ENCODE measurements at regions not wholly inside any gene's neighbourhood (a gene's known extent, or its start where the extent isn't known, plus 50 kb on each side); places are given as distances from the start of the nearest gene placed in this dataset.
A peak's percentile ranks its signal among the peaks of the same experiment; 100 is the strongest.
"Not testable (repeated sequence)": the region's sequence is repeated elsewhere in the genome, so short reads cannot be mapped to it uniquely, and the experiment has no call there.

DNA sequence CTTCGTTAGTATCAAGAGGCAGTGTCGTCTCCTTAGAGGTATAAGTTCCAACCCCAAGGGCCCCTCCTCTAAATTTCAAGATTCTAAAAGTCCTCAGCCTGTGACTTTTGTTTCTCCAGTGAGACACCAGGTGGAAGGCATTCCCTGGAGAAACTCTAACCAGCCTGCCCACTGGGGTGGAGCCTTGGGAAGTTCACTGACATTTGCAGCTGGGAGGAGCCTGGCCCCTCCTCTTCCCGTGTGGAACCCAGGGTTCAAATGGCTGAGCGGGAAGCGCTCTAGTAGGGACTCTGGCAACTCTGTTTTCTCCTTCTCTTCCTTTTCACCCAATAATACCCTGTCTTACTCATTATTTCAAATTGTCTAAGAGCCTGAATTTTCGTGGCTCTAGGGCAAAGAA is 325.0 kb downstream of the TLL1 start:
- H3K27me3 ChIP-seq (ENCODE audit: insufficient read depth, low read length, poor library complexity, severe bottlenecking): no peaks in the 10 kb centered on the region
- H3K4me2 ChIP-seq (ENCODE audit: low read depth, low read length, poor library complexity, severe bottlenecking): no peak overlapping the region
- H3F3A ChIP-seq (ENCODE audit: low read depth): no peaks in the 10 kb centered on the region
- H3K4me1 ChIP-seq (ENCODE audit: insufficient read depth, low read length, poor library complexity, severe bottlenecking): no peaks in the 10 kb centered on the region
- no peak overlapping the region for H3K4me3 ChIP-seq (ENCODE audit: low read length, poor library complexity, severe bottlenecking)
- no peaks in the 10 kb centered on the region for H3K36me3 ChIP-seq (ENCODE audit: insufficient read depth, low read length)
- no peak overlapping the region for H2AFZ ChIP-seq (ENCODE audit: low read length)
- H4K20me1 ChIP-seq (ENCODE audit: insufficient read depth, low read length, poor library complexity, severe bottlenecking): no peaks in the 10 kb centered on the region
- H3K9me2 ChIP-seq (replicated peaks; ENCODE audit: low read depth, low read length): no peaks in the 10 kb centered on the region
- no peaks in the 10 kb centered on the region for H3K79me2 ChIP-seq (ENCODE audit: insufficient read depth, low read length)
- no peaks in the 10 kb centered on the region for H3K9me3 ChIP-seq (ENCODE audit: insufficient read depth, low read depth, low read length)
- no peak overlapping the region for H3K9ac ChIP-seq (ENCODE audit: low read depth, low read length, poor library complexity, severe bottlenecking)
- TF ChIP-seq, protein P1, sequence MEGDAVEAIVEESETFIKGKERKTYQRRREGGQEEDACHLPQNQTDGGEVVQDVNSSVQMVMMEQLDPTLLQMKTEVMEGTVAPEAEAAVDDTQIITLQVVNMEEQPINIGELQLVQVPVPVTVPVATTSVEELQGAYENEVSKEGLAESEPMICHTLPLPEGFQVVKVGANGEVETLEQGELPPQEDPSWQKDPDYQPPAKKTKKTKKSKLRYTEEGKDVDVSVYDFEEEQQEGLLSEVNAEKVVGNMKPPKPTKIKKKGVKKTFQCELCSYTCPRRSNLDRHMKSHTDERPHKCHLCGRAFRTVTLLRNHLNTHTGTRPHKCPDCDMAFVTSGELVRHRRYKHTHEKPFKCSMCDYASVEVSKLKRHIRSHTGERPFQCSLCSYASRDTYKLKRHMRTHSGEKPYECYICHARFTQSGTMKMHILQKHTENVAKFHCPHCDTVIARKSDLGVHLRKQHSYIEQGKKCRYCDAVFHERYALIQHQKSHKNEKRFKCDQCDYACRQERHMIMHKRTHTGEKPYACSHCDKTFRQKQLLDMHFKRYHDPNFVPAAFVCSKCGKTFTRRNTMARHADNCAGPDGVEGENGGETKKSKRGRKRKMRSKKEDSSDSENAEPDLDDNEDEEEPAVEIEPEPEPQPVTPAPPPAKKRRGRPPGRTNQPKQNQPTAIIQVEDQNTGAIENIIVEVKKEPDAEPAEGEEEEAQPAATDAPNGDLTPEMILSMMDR (conservative IDR thresholded peaks at IDR 0.05; ENCODE audit: low read length): no peak
- TF ChIP-seq EZH2phosphoT487 (IDR thresholded peaks at IDR 0.05; ENCODE audit: borderline replicate concordance): no peak

DNA sequence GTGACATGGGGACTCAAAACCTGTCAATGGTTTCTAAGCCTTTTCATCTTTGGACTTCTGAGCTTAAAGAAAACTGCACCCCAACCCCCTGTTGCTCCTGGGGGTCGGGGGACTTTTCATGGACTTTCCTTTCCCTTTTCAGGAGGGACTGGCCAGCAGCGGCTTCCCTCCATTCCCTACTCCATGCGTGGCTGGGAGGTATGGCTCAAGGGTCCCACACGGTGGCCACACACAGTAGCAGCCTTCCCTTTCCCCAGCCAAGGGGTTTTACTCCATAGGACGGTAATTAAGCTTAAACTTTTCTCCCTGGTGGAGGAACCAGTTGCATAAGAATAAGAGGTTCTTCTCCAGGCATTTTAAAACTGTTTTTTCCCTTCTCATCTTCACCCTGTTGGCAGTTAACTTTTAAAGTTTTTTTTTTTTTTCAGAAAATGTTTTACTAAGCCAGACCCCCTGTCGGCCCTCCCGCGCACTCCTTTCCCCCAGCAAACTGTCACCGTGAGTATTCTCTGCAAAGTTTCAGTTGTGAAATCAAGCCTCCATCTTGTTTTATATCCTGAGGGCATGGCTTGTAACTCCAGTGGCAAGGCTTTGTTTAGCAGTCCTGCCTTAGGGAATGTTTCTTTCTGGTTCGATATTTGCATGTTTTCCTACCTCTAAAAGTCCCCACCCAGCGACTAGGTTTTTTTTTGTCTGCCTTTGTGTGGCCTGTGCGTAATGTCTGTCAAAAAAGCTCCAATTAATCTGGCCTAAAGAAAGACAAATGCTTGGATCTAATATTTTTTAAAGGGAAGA is 325.7 kb downstream of the TLL1 start:
- Histone ChIP-seq H4K20me1 (ENCODE audit: insufficient read depth, low read length, poor library complexity, severe bottlenecking) (no peaks in the 10 kb centered on the region), H3F3A (ENCODE audit: low read depth) (no peaks in the 10 kb centered on the region), H3K4me2 (ENCODE audit: low read depth, low read length, poor library complexity, severe bottlenecking) (no peak overlapping the region), H3K9me2 (replicated peaks; ENCODE audit: low read depth, low read length) (no peaks in the 10 kb centered on the region), H3K36me3 (ENCODE audit: insufficient read depth, low read length) (no peaks in the 10 kb centered on the region), H2AFZ (ENCODE audit: low read length) (no peak overlapping the region), H3K4me3 (ENCODE audit: low read length, poor library complexity, severe bottlenecking) (no peak overlapping the region), H3K79me2 (ENCODE audit: insufficient read depth, low read length) (no peaks in the 10 kb centered on the region), H3K4me1 (ENCODE audit: insufficient read depth, low read length, poor library complexity, severe bottlenecking) (no peaks in the 10 kb centered on the region), H3K27me3 (ENCODE audit: insufficient read depth, low read length, poor library complexity, severe bottlenecking) (no peaks in the 10 kb centered on the region), H3K9ac (ENCODE audit: low read depth, low read length, poor library complexity, severe bottlenecking) (no peak overlapping the region), H3K9me3 (ENCODE audit: insufficient read depth, low read depth, low read length) (no peaks in the 10 kb centered on the region)
- TF ChIP-seq, protein P1 (conservative IDR thresholded peaks at IDR 0.05; ENCODE audit: low read length): no peak
- no peak for TF ChIP-seq EZH2phosphoT487 (IDR thresholded peaks at IDR 0.05; ENCODE audit: borderline replicate concordance)

DNA sequence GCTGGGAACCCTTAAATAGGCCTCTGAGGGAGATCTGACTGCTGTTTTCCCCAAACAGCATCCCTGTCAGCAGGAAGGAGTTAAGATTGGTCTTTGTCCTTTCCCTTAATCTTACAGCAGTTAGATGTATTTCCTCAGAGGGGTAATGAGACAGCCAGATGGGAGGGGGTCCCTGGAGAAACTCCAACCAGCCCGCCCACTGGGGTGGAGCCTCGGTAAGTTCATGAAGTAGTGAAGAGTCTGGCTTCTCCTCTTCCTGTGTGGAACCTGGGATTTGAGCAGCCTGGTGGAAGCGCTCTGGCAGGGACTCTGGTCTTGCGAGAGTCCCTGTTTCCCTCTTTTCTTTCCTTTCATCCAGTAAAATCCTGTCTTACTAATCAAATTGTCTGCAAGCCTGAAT is 330.0 kb downstream of the TLL1 start:
- no peaks in the 10 kb centered on the region for H3K9me2 ChIP-seq (replicated peaks; ENCODE audit: low read depth, low read length)
- no peak for TF ChIP-seq EZH2phosphoT487 (IDR thresholded peaks at IDR 0.05; ENCODE audit: borderline replicate concordance)
- TF ChIP-seq, protein P1 (conservative IDR thresholded peaks at IDR 0.05; ENCODE audit: low read length): no peak
- no peaks in the 10 kb centered on the region for H3K9me3 ChIP-seq (ENCODE audit: insufficient read depth, low read depth, low read length)
- H3F3A ChIP-seq (ENCODE audit: low read depth): no peaks in the 10 kb centered on the region
- no peaks in the 10 kb centered on the region for H3K79me2 ChIP-seq (ENCODE audit: insufficient read depth, low read length)
- H3K4me3 ChIP-seq (ENCODE audit: low read length, poor library complexity, severe bottlenecking): no peak overlapping the region
- no peaks in the 10 kb centered on the region for H3K4me1 ChIP-seq (ENCODE audit: insufficient read depth, low read length, poor library complexity, severe bottlenecking)
- no peaks in the 10 kb centered on the region for H3K36me3 ChIP-seq (ENCODE audit: insufficient read depth, low read length)
- peak overlapping the region; percentile 5; the same call in 1 of the 2 replicates for H2AFZ ChIP-seq (ENCODE audit: low read length)
- H3K9ac ChIP-seq (ENCODE audit: low read depth, low read length, poor library complexity, severe bottlenecking): no peak overlapping the region
- H3K27me3 ChIP-seq (ENCODE audit: insufficient read depth, low read length, poor library complexity, severe bottlenecking): no peaks in the 10 kb centered on the region
- H3K4me2 ChIP-seq (ENCODE audit: low read depth, low read length, poor library complexity, severe bottlenecking): no peak overlapping the region
- no peaks in the 10 kb centered on the region for H4K20me1 ChIP-seq (ENCODE audit: insufficient read depth, low read length, poor library complexity, severe bottlenecking)

DNA sequence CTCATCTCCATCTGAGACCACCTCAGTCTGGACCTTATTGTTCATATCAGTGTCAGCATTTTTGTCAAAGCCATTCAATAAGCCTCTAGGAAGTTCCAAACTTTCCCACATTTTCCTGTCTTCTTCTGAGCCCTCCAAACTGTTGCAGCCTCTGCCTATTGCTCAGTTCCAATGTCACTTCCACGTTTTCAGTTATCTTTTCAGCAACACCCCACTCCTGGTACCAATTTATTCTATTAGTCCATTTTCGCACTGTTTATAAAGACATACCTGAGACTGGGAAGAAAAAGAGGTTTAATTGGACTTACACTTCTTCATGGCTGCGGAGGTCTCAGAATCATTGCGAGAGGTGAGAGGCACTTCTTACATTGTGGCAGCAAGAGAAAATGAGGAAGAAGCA is 339.3 kb downstream of the TLL1 start:
- not testable (repeated sequence) for H3F3A ChIP-seq (ENCODE audit: low read depth); H3K27me3 ChIP-seq (ENCODE audit: insufficient read depth, low read length, poor library complexity, severe bottlenecking); H3K9me3 ChIP-seq (ENCODE audit: insufficient read depth, low read depth, low read length); H3K9me2 ChIP-seq (replicated peaks; ENCODE audit: low read depth, low read length); H3K4me3 ChIP-seq (ENCODE audit: low read length, poor library complexity, severe bottlenecking); H2AFZ ChIP-seq (ENCODE audit: low read length); H4K20me1 ChIP-seq (ENCODE audit: insufficient read depth, low read length, poor library complexity, severe bottlenecking); H3K4me1 ChIP-seq (ENCODE audit: insufficient read depth, low read length, poor library complexity, severe bottlenecking); H3K9ac ChIP-seq (ENCODE audit: low read depth, low read length, poor library complexity, severe bottlenecking); H3K4me2 ChIP-seq (ENCODE audit: low read depth, low read length, poor library complexity, severe bottlenecking); H3K36me3 ChIP-seq (ENCODE audit: insufficient read depth, low read length); H3K79me2 ChIP-seq (ENCODE audit: insufficient read depth, low read length)
